ENCODE measurements at regions not wholly inside any gene's neighbourhood (a gene's known extent, or its start where the extent isn't known, plus 50 kb on each side); places are given as distances from the start of the nearest gene placed in this dataset.

DNA sequence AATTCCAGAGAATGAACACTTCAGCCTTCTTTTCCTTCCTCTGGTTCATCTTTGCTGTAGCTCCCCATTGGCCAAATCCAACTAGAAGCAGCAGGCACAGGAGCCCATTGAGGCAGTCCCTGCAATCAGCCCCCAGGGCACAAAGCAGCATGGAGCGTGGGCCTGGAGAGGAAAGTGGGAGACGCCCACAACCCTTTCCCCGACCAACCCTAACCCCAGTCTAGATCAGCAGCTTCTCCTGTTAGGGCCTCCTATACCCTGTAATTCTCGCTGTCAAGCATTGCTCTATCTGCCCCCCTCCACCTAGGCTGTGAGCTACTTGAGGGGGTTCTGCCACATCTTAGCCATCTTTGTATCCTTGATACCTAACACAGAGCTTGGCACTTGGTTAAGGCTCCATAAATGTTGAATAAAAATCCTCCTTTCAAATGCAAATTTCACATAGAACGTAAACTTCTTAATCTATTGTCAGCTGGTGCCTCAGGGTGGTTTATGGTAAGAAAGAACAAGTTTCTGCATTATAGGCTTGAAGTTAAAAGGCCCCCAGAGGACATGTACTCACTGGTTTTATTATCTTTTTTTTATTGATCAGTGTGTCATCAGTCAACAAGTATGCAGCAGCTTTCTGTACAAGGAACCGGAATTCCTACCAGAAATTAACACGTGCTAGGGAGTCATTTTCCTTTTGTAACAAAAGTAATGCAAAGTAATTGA, 97.9 kb upstream of the PFN2 start:
- Mint-ChIP-seq H3K4me1 (peaks cover 8 to 23% of the 10 kb centered on the region in 2 experiments), H3K36me3 (ENCODE audit: insufficient read depth in 1 of 3, low read depth in 3 of 3) (no peaks in the 10 kb centered on the region), H3K4me3 (no peak overlapping the region), H3K9me3 (no peaks in the 10 kb centered on the region), H3K27ac (no peak overlapping the region; a peak in 1 of 7 replicates), H3K27me3 (ENCODE audit: low read depth) (no peaks in the 10 kb centered on the region; the same call in 1 of the 2 replicates)
- TF ChIP-seq, protein P1, sequence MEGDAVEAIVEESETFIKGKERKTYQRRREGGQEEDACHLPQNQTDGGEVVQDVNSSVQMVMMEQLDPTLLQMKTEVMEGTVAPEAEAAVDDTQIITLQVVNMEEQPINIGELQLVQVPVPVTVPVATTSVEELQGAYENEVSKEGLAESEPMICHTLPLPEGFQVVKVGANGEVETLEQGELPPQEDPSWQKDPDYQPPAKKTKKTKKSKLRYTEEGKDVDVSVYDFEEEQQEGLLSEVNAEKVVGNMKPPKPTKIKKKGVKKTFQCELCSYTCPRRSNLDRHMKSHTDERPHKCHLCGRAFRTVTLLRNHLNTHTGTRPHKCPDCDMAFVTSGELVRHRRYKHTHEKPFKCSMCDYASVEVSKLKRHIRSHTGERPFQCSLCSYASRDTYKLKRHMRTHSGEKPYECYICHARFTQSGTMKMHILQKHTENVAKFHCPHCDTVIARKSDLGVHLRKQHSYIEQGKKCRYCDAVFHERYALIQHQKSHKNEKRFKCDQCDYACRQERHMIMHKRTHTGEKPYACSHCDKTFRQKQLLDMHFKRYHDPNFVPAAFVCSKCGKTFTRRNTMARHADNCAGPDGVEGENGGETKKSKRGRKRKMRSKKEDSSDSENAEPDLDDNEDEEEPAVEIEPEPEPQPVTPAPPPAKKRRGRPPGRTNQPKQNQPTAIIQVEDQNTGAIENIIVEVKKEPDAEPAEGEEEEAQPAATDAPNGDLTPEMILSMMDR (conservative IDR thresholded peaks at IDR 0.05), result no peak
- H2BK5ac ChIP-seq (ENCODE audit: insufficient read length, low read length), result no peak overlapping the region
- peaks cover 2% of the 10 kb centered on the region; the same call in 1 of the 2 replicates for H3K4me1 ChIP-seq (ENCODE audit: insufficient read depth, low read length)
- H3K79me2 ChIP-seq (ENCODE audit: insufficient read depth, low read length), result no peaks in the 10 kb centered on the region
- H3K27ac ChIP-seq (ENCODE audit: insufficient read length, low read depth, low read length), result no peak overlapping the region
- no peak overlapping the region for H2AK5ac ChIP-seq (ENCODE audit: insufficient read length, low read length)
- no peak overlapping the region for H4K91ac ChIP-seq (ENCODE audit: insufficient read length, low read depth, low read length)
- no peak overlapping the region for H3T11ph ChIP-seq (ENCODE audit: low read length)
- no peak overlapping the region; the same call in 1 of the 2 replicates for H3K14ac ChIP-seq (ENCODE audit: insufficient read depth, low read length)
- H2BK15ac ChIP-seq (ENCODE audit: low read depth, low read length), result no peak overlapping the region
- H2BK12ac ChIP-seq (ENCODE audit: insufficient read length, low read depth, low read length), result no peak overlapping the region
- no peaks in the 10 kb centered on the region for H4K20me1 ChIP-seq (ENCODE audit: control insufficient read depth, insufficient read depth, insufficient read length)
- no peaks in the 10 kb centered on the region for H3K23me2 ChIP-seq (ENCODE audit: insufficient read length, low read depth, low read length, poor library complexity, severe bottlenecking)
- H3K56ac ChIP-seq (ENCODE audit: insufficient read length, low read depth, low read length), result no peak overlapping the region
- H3K4ac ChIP-seq (ENCODE audit: low read depth, low read length), result no peak overlapping the region
- no peak overlapping the region for H4K5ac ChIP-seq (ENCODE audit: insufficient read length, low read depth, low read length)
- no peaks in the 10 kb centered on the region for H3K9me3 ChIP-seq (ENCODE audit: control insufficient read depth, low read depth, low read length)
- H3K4me2 ChIP-seq (ENCODE audit: insufficient read depth, insufficient read length, low read length), result no peak overlapping the region
- no peak overlapping the region for H3K18ac ChIP-seq (ENCODE audit: insufficient read length, low read depth, low read length)
- no peak overlapping the region for H2AFZ ChIP-seq (ENCODE audit: low read length)
- H2BK20ac ChIP-seq (ENCODE audit: low read depth, low read length, poor library complexity, severe bottlenecking), result no peak overlapping the region
- H2BK120ac ChIP-seq (ENCODE audit: low read depth, low read length, poor library complexity, severe bottlenecking), result no peak overlapping the region
- H4K8ac ChIP-seq (replicated peaks; ENCODE audit: insufficient read length, low read depth, low read length), result no peak overlapping the region
- no peaks in the 10 kb centered on the region for H3K79me1 ChIP-seq (ENCODE audit: insufficient read depth, low read depth, low read length, poor library complexity, severe bottlenecking)
- DNase-seq, result no peak
- WGBS (ENCODE audit: extremely low coverage, insufficient read length, low lambda C conversion rate), result no CpG with 5 or more reads among the region's 7 CpGs
- no peak overlapping the region for H3K23ac ChIP-seq (ENCODE audit: insufficient read length, low read depth, low read length)
- no peak overlapping the region for H3K9ac ChIP-seq (ENCODE audit: extremely low read depth, insufficient read length, low read length)
- H3K27me3 ChIP-seq (ENCODE audit: insufficient read depth, low read length), result no peaks in the 10 kb centered on the region
